Psoas muscle (tissue), 7 donors: ENCODE measurements at regions not wholly inside any gene's neighbourhood (a gene's known extent, or its start where the extent isn't known, plus 50 kb on each side); places are given as distances from the start of the nearest gene placed in this dataset.
A peak's percentile ranks its signal among the peaks of the same experiment; 100 is the strongest.

ENCODE experiments used
- ATAC-seq, 4 donors: fragments of 200-7000 bp; cut with Tn5 transposase; one replicate each; pipeline ENCODE4 v1.9.1; 2020; ENCODE audit warnings: moderate library complexity in 3 of 4, mild to moderate bottlenecking in 2 of 4
- DNase-seq, 2 donors: peaks; one replicate each; pipeline ENCODE4 v3.0.0-alpha.2; 2020
- H3K27ac ChIP-seq: fragments of 200-600 bp; one replicate; pipeline ENCODE4 v1.8.0; 2022
- H3K27me3 ChIP-seq, 3 donors: fragments of 200-600 bp in 1 of 3; one replicate each; pipeline versions ENCODE4 v1.6.1 to v1.8.0; 2013 to 2022; ENCODE audit warnings: low read length in 2 of 3, mild to moderate bottlenecking in 2 of 3, moderate library complexity in 1 of 3; ENCODE audit not compliant: insufficient read depth in 3 of 3
- H3K36me3 ChIP-seq, 2 donors: fragments of 200-600 bp in 1 of 2; one replicate each; pipeline versions ENCODE4 v1.6.1 to v1.8.0; 2013 to 2022; ENCODE audit warnings: low read depth in 1 of 2, mild to moderate bottlenecking in 1 of 2, moderate library complexity in 1 of 2; ENCODE audit not compliant: insufficient read depth in 1 of 2
- H3K4me1 ChIP-seq: fragments of 200-600 bp; one replicate; pipeline ENCODE4 v1.8.0; 2022
- H3K4me3 ChIP-seq: fragments of 200-600 bp; one replicate; pipeline ENCODE4 v1.8.0; 2022; ENCODE audit warnings: mild to moderate bottlenecking
- H3K9me3 ChIP-seq: fragments of 200-600 bp; one replicate; pipeline ENCODE4 v1.8.0; 2022
- WGBS, 3 donors: extraction: QIAGEN DNeasy Blood & Tissue Kit; methylation state at CpG; one replicate each; pipeline versions ENCODE4 v1.1.6 to v1.1.7; 2013; 5-methylcytosine and 5-hydroxymethylcytosine counted together
- intact Hi-C, 2 donors: fragments of 100-400 bp; cut with DNase I; formaldehyde crosslinking; loops; one replicate each; pipeline versions ENCODE4 v1.11.0 to v1.14.2; 2022
- TF ChIP-seq, protein P1 (sequence below): fragments of 200-600 bp; IDR thresholded peaks from one replicate; pipeline ENCODE4 v1.8.0; 2022; ENCODE audit warnings: antibody characterized with exemption
- donor health status: healthy with polysubstance abuse.
- donor health status: DM: no; HTN: no; CAD: no; lungs with moderate emphysema.
- donor health status: Bipolar disorder and iron deficiency.
- donor health status: healthy.
- donor health status: DM: yes; HTN: yes; CAD: no.
- donor health status: DM: no; HTN: no; CAD: no.
- donor health status: DM: yes; HTN: yes; CAD: no.

DNA sequence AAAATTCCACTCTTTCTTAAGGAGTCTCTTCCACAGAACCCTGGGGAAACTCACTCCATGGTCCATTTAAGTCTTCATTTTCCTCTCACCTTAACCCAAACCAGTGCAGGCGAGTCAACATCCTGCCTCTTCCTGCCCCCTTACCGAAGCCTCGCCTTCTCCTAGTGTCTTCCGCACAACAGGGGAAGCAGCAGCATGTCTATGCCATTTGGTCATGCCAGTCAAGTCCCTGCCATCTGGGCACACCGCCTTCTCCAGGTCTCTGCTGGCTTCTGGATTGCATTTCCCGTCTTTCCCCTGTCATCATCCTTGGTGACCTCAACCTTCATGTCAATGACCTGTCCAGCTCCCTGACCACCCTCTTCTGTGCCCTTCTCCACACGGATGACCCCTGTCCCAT, 77.3 kb upstream of the FZD7 start:
- Histone ChIP-seq H3K4me1 (peaks cover 41% of the 10 kb centered on the region), H3K36me3 (no peaks in the 10 kb centered on the region), H3K27me3 (no peaks in the 10 kb centered on the region), H3K9me3 (no peaks in the 10 kb centered on the region), H3K27ac (peak overlapping the region; percentile 71), H3K4me3 (no peak overlapping the region)
- TF ChIP-seq, protein P1, sequence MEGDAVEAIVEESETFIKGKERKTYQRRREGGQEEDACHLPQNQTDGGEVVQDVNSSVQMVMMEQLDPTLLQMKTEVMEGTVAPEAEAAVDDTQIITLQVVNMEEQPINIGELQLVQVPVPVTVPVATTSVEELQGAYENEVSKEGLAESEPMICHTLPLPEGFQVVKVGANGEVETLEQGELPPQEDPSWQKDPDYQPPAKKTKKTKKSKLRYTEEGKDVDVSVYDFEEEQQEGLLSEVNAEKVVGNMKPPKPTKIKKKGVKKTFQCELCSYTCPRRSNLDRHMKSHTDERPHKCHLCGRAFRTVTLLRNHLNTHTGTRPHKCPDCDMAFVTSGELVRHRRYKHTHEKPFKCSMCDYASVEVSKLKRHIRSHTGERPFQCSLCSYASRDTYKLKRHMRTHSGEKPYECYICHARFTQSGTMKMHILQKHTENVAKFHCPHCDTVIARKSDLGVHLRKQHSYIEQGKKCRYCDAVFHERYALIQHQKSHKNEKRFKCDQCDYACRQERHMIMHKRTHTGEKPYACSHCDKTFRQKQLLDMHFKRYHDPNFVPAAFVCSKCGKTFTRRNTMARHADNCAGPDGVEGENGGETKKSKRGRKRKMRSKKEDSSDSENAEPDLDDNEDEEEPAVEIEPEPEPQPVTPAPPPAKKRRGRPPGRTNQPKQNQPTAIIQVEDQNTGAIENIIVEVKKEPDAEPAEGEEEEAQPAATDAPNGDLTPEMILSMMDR, result no peak
- 30 to 38% (median 35%) methylated on average over 7 of the region's 7 CpGs for WGBS, 3 donors
- ATAC-seq, result peak; percentile 65 to 83 (median 73)
- no peak for DNase-seq
- intact Hi-C loops, result no loop called here

DNA sequence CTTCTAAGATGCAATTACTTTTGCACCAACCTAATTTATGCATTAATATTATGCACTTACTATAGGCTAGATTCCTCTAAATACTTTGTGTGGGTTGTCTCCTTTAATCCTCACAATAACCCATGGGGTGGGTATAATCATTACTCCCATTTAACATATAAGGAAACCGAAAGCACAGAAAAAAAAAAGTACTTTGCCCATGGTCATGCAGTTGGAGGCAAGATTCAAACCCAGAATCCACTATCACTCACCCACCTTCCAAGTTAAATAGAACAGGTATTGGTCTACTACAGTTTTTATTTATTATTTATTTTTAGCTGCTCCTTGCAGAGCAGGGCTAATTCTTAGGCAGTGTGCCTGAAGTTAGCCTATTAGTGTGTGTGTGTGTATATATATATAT, 76.6 kb upstream of the FZD7 start:
- WGBS, 3 donors, result 81 to 97% (median 94%) methylated on average over 1 of the region's 1 CpG
- ATAC-seq (no peak), DNase-seq (no peak)
- H3K4me1 ChIP-seq, result peaks cover 36% of the 10 kb centered on the region
- H3K9me3 ChIP-seq, result no peaks in the 10 kb centered on the region
- intact Hi-C loops, result no loop called here
- H3K27ac ChIP-seq, result no peak overlapping the region
- TF ChIP-seq, protein P1, result no peak
- H3K27me3 ChIP-seq, result no peaks in the 10 kb centered on the region
- H3K4me3 ChIP-seq, result no peak overlapping the region
- H3K36me3 ChIP-seq, result no peaks in the 10 kb centered on the region

- TF ChIP-seq, protein P1, result no peak
- H3K9me3 ChIP-seq, result no peaks in the 10 kb centered on the region
- ATAC-seq, result no peak
- no peak overlapping the region for H3K4me3 ChIP-seq
- WGBS, 3 donors, result 56 to 64% (median 59%) methylated on average over 6 of the region's 6 CpGs
- no peak overlapping the region for H3K27ac ChIP-seq
- H3K36me3 ChIP-seq, result no peaks in the 10 kb centered on the region
- peaks cover 18% of the 10 kb centered on the region for H3K4me1 ChIP-seq
- DNase-seq, result no peak
- intact Hi-C loops, result no loop called here
- no peaks in the 10 kb centered on the region for H3K27me3 ChIP-seq
Measured at GRCh38 chr2:201959198-201959597, 74.5 kb upstream of the FZD7 start.

GRCh38 chr2:201959626-201960025, 74.0 kb upstream of the FZD7 start:
- ATAC-seq, result no peak
- WGBS, 3 donors, result 29 to 34% (median 30%) methylated on average over 2 of the region's 2 CpGs
- intact Hi-C loops, result no loop called here

DNA sequence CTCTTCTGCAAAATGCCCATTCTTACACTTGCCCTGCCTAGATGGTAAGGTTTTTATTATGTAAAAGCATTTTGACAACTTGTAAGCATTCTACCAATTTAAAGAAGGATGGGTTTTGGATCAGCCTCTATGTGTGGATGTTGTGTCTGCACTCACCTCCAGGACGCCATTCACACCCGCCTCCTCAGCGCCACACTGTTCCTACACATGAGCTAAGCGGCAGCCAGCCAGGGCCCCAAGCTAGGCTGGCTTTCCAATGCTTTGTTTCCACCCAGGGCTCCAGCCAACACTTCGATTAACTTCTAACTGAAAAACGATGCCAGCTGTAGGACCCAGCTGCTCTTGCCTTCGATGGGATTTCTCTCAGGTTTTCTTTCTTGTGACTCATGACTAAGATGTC, 73.3 kb upstream of the FZD7 start:
- TF ChIP-seq, protein P1, result no peak
- Histone ChIP-seq H3K36me3 (no peaks in the 10 kb centered on the region), H3K9me3 (no peaks in the 10 kb centered on the region), H3K27me3 (no peaks in the 10 kb centered on the region), H3K4me1 (peaks cover 12% of the 10 kb centered on the region), H3K27ac (no peak overlapping the region), H3K4me3 (no peak overlapping the region)
- intact Hi-C loops, result no loop called here
- DNase-seq (no peak), ATAC-seq (no peak)
- 76 to 82% (median 80%) methylated on average over 7 of the region's 7 CpGs for WGBS, 3 donors

More at GRCh38 chr2:201959626-201960025, 74.0 kb upstream of the FZD7 start:
- Histone ChIP-seq H3K4me3 (no peak overlapping the region), H3K27ac (no peak overlapping the region), H3K4me1 (peaks cover 14% of the 10 kb centered on the region), H3K27me3 (no peaks in the 10 kb centered on the region), H3K9me3 (no peaks in the 10 kb centered on the region), H3K36me3 (no peaks in the 10 kb centered on the region)
- no peak for DNase-seq
- TF ChIP-seq, protein P1, result no peak
